ENCODE measurements at regions not wholly inside any gene's neighbourhood (a gene's known extent, or its start where the extent isn't known, plus 50 kb on each side); places are given as distances from the start of the nearest gene placed in this dataset.

- ATAC-seq (no peak), DNase-seq (no peak)
- peaks cover 4% of the 10 kb centered on the region for H3K9me3 ChIP-seq (ENCODE audit: control insufficient read depth, low read length, poor library complexity, severe bottlenecking)
- Mint-ChIP-seq H3K27me3 (peaks cover 44% of the 10 kb centered on the region), H3K4me1 (no peaks in the 10 kb centered on the region), H3K27ac (no peak overlapping the region), H3K36me3 (ENCODE audit: low read depth) (peaks cover 3% of the 10 kb centered on the region), H3K4me3 (no peak overlapping the region)
These were observed 172.8 kb upstream of the PITX1 start for GRCh38 chr5:135206862-135207261.

- H3K4me3 Mint-ChIP-seq = no peak overlapping the region
- H3K4me1 Mint-ChIP-seq = no peaks in the 10 kb centered on the region
- DNase-seq (no peak), ATAC-seq (no peak)
- H3K27ac Mint-ChIP-seq = no peak overlapping the region
- H3K36me3 Mint-ChIP-seq (ENCODE audit: low read depth) = peaks cover 3% of the 10 kb centered on the region
- peaks cover 44% of the 10 kb centered on the region for H3K27me3 Mint-ChIP-seq
- H3K9me3 ChIP-seq (ENCODE audit: control insufficient read depth, low read length, poor library complexity, severe bottlenecking) = peaks cover 4% of the 10 kb centered on the region
These were observed 171.8 kb upstream of the PITX1 start for GRCh38 chr5:135205632-135206349.

- no peaks in the 10 kb centered on the region for H3K4me1 Mint-ChIP-seq
- ATAC-seq (no peak), DNase-seq (no peak)
- H3K9me3 ChIP-seq (ENCODE audit: control insufficient read depth, low read length, poor library complexity, severe bottlenecking) = peaks cover 4% of the 10 kb centered on the region
- H3K27ac Mint-ChIP-seq = no peak overlapping the region
- H3K27me3 Mint-ChIP-seq = peaks cover 41% of the 10 kb centered on the region
- H3K4me3 Mint-ChIP-seq = no peak overlapping the region
- H3K36me3 Mint-ChIP-seq (ENCODE audit: low read depth) = no peaks in the 10 kb centered on the region
These were observed 170.1 kb upstream of the PITX1 start for GRCh38 chr5:135204151-135204600.

- peaks cover 41% of the 10 kb centered on the region for H3K27me3 Mint-ChIP-seq
These were observed 169.6 kb upstream of the PITX1 start for GRCh38 chr5:135203593-135204036.

GRCh38 chr5:135203019-135203418 is 169.0 kb upstream of the PITX1 start:
- Mint-ChIP-seq H3K27me3 (peaks cover 37% of the 10 kb centered on the region), H3K4me3 (no peak overlapping the region), H3K36me3 (ENCODE audit: low read depth) (no peaks in the 10 kb centered on the region), H3K4me1 (no peaks in the 10 kb centered on the region), H3K27ac (no peak overlapping the region)
- peaks cover 4% of the 10 kb centered on the region for H3K9me3 ChIP-seq (ENCODE audit: control insufficient read depth, low read length, poor library complexity, severe bottlenecking)
- ATAC-seq (no peak), DNase-seq (no peak)

More at GRCh38 chr5:135203593-135204036, 169.6 kb upstream of the PITX1 start:
- H3K27ac Mint-ChIP-seq = no peak overlapping the region
- ATAC-seq (no peak), DNase-seq (no peak)
- H3K36me3 Mint-ChIP-seq (ENCODE audit: low read depth) = no peaks in the 10 kb centered on the region
- H3K9me3 ChIP-seq (ENCODE audit: control insufficient read depth, low read length, poor library complexity, severe bottlenecking) = peaks cover 4% of the 10 kb centered on the region
- H3K4me3 Mint-ChIP-seq = no peak overlapping the region
- no peaks in the 10 kb centered on the region for H3K4me1 Mint-ChIP-seq

- H3K4me1 Mint-ChIP-seq = no peaks in the 10 kb centered on the region
These were observed 165.9 kb upstream of the PITX1 start for GRCh38 chr5:135199919-135200318.

GRCh38 chr5:135196483-135196882 is 162.5 kb upstream of the PITX1 start:
- peaks cover 2% of the 10 kb centered on the region for H3K36me3 Mint-ChIP-seq (ENCODE audit: low read depth)
- no peak for DNase-seq
- no peak overlapping the region for H3K27ac Mint-ChIP-seq
- peaks cover 57% of the 10 kb centered on the region for H3K27me3 Mint-ChIP-seq
- H3K9me3 ChIP-seq (ENCODE audit: control insufficient read depth, low read length, poor library complexity, severe bottlenecking) = no peaks in the 10 kb centered on the region
- no peak overlapping the region for H3K4me3 Mint-ChIP-seq
- H3K4me1 Mint-ChIP-seq = no peaks in the 10 kb centered on the region
- ATAC-seq = no peak

More at GRCh38 chr5:135199919-135200318, 165.9 kb upstream of the PITX1 start:
- peaks cover 36% of the 10 kb centered on the region for H3K27me3 Mint-ChIP-seq
- ATAC-seq = no peak
- no peak overlapping the region for H3K27ac Mint-ChIP-seq
- peaks cover 2% of the 10 kb centered on the region for H3K36me3 Mint-ChIP-seq (ENCODE audit: low read depth)
- DNase-seq = no peak
- H3K9me3 ChIP-seq (ENCODE audit: control insufficient read depth, low read length, poor library complexity, severe bottlenecking) = peaks cover 4% of the 10 kb centered on the region
- H3K4me3 Mint-ChIP-seq = no peak overlapping the region

GRCh38 chr5:135195270-135195608 is 161.2 kb upstream of the PITX1 start:
- ATAC-seq (no peak), DNase-seq (no peak)
- Mint-ChIP-seq H3K4me1 (peaks cover 2% of the 10 kb centered on the region), H3K36me3 (ENCODE audit: low read depth) (peaks cover 2% of the 10 kb centered on the region), H3K4me3 (no peak overlapping the region), H3K27me3 (peaks cover 65% of the 10 kb centered on the region), H3K27ac (no peak overlapping the region)
- no peaks in the 10 kb centered on the region for H3K9me3 ChIP-seq (ENCODE audit: control insufficient read depth, low read length, poor library complexity, severe bottlenecking)

- H3K9me3 ChIP-seq (ENCODE audit: control insufficient read depth, low read length, poor library complexity, severe bottlenecking) = no peaks in the 10 kb centered on the region
- ATAC-seq = no peak
- peaks cover 2% of the 10 kb centered on the region for H3K36me3 Mint-ChIP-seq (ENCODE audit: low read depth)
- H3K27me3 Mint-ChIP-seq = peaks cover 65% of the 10 kb centered on the region
- no peak overlapping the region for H3K4me3 Mint-ChIP-seq
- no peak for DNase-seq
- no peak overlapping the region for H3K27ac Mint-ChIP-seq
- peaks cover 2% of the 10 kb centered on the region for H3K4me1 Mint-ChIP-seq
These were observed 160.7 kb upstream of the PITX1 start for GRCh38 chr5:135194573-135195269.

- Mint-ChIP-seq H3K36me3 (ENCODE audit: low read depth) (peaks cover 2% of the 10 kb centered on the region), H3K4me3 (no peak overlapping the region), H3K27me3 (peaks cover 65% of the 10 kb centered on the region), H3K4me1 (peaks cover 2% of the 10 kb centered on the region), H3K27ac (no peak overlapping the region)
- H3K9me3 ChIP-seq (ENCODE audit: control insufficient read depth, low read length, poor library complexity, severe bottlenecking) = no peaks in the 10 kb centered on the region
- no peak for ATAC-seq
- no peak for DNase-seq
These were observed 160.1 kb upstream of the PITX1 start for GRCh38 chr5:135194126-135194488.

GRCh38 chr5:135193213-135194125 is 159.4 kb upstream of the PITX1 start:
- H3K4me3 Mint-ChIP-seq = no peak overlapping the region
- peaks cover 2% of the 10 kb centered on the region for H3K36me3 Mint-ChIP-seq (ENCODE audit: low read depth)
- no peak overlapping the region for H3K27ac Mint-ChIP-seq
- DNase-seq = no peak
- ATAC-seq = no peak
- no peaks in the 10 kb centered on the region for H3K9me3 ChIP-seq (ENCODE audit: control insufficient read depth, low read length, poor library complexity, severe bottlenecking)
- peaks cover 2% of the 10 kb centered on the region for H3K4me1 Mint-ChIP-seq
- peaks cover 63% of the 10 kb centered on the region for H3K27me3 Mint-ChIP-seq

GRCh38 chr5:135192351-135192750 is 158.3 kb upstream of the PITX1 start:
- no peaks in the 10 kb centered on the region for H3K9me3 ChIP-seq (ENCODE audit: control insufficient read depth, low read length, poor library complexity, severe bottlenecking)
- ATAC-seq = no peak
- no peak for DNase-seq
- Mint-ChIP-seq H3K27ac (no peak overlapping the region), H3K36me3 (ENCODE audit: low read depth) (peaks cover 2% of the 10 kb centered on the region), H3K4me3 (no peak overlapping the region), H3K27me3 (peaks cover 61% of the 10 kb centered on the region), H3K4me1 (peaks cover 2% of the 10 kb centered on the region)
